Epithelial cell of esophagus (primary cell): ENCODE measurements at regions not wholly inside any gene's neighbourhood (a gene's known extent, or its start where the extent isn't known, plus 50 kb on each side); places are given as distances from the start of the nearest gene placed in this dataset.

Experiments
- DNase-seq: peaks from one replicate; pipeline ENCODE4 v3.0.0; 2010; ENCODE audit warnings: low read depth
- H3K4me3 ChIP-seq: 2 replicates; pipeline ENCODE4 v1.5.1; 2011; ENCODE audit warnings: mild to moderate bottlenecking, low read length, control low read depth
- CTCF ChIP-seq: IDR thresholded peaks from 2 replicates; pipeline ENCODE4 v1.5.1; 2011; ENCODE audit warnings: low read depth, mild to moderate bottlenecking, low read length, control low read depth, inconsistent platforms; ENCODE audit not compliant: insufficient read depth; ENCODE audit errors: missing control alignments

- DNase-seq, result peak; percentile 73
- TF ChIP-seq CTCF, result no peak
- no peak overlapping the region for H3K4me3 ChIP-seq
These were observed 85.7 kb upstream of the E2F7 start for GRCh38 chr12:77151030-77151429.

DNA sequence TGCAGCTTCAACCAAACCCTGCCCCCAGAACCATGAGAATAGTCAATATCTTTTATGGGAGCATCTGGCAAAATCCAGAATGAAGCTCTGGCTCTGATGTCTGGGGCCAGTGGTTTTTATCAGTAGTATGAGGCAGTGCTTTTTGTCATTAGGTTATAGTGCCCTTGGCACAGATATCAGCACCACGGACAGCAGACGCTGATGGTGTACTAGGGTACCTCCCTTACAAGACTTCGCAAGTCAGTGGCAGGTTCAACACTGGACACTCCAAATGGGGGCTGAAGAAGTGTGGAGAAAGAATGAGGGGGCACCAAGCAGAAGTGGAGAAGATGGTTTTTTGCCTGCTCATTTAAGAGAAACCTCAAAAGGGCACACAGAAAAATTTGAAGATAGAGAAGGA is 68.2 kb upstream of the E2F7 start:
- no peak for TF ChIP-seq CTCF
- DNase-seq, result peak; percentile 73
- no peak overlapping the region for H3K4me3 ChIP-seq

- no peak for TF ChIP-seq CTCF
- DNase-seq, result peak; percentile 50
- H3K4me3 ChIP-seq, result no peak overlapping the region
These were observed 66.7 kb upstream of the E2F7 start for GRCh38 chr12:77131977-77132490.

DNA sequence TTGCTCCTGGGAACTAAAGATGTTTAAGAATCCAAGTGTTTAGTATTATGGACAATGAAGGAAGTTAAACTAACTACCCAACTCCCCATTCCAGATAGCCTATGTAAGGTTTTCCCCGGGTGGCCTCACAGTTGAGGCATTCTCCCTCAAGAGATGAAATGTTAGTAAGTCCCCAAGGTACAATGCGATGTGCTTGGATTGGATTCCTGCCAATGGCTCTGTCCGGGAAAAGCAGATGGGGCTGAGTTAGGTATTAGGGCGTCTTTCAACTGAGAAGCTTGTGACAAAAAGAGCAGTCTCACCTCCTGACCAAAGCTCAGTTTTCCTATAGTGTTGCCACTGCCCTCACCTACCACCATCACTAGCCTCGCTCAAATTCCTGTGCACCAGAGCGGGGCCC is 64.8 kb upstream of the E2F7 start:
- no peak for TF ChIP-seq CTCF
- DNase-seq, result no peak
- H3K4me3 ChIP-seq, result no peak overlapping the region

GRCh38 chr12:77124767-77125166 is 59.4 kb upstream of the E2F7 start:
- TF ChIP-seq CTCF, result no peak
- H3K4me3 ChIP-seq, result no peak overlapping the region
- peak; percentile 63 for DNase-seq

DNA sequence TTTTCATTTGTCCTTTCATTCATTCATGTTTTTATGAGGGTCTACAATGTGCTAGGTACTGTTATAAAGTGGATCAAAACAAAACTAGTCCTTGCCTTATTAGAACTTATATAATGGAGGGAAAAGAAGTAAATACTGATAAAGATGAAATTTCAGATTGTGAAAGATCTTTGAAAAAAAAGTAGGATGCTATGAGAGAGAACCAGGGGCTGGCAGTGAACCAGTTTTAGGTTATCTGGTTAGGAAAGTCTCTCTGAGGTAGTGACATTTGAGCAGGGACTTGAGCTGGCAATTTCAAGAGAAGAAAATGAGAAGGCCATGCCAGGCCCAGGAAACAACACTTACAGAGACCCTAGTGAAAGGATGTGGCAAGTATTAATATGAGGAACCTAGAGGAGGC is 57.3 kb upstream of the E2F7 start:
- no peak for TF ChIP-seq CTCF
- no peak overlapping the region for H3K4me3 ChIP-seq
- no peak for DNase-seq

GRCh38 chr12:77122236-77122635 is 56.9 kb upstream of the E2F7 start:
- peak; percentile 95 for DNase-seq
- no peak for TF ChIP-seq CTCF
- H3K4me3 ChIP-seq, result no peak overlapping the region
